MM.1S (cell line): ENCODE measurements at regions not wholly inside any gene's neighbourhood (a gene's known extent, or its start where the extent isn't known, plus 50 kb on each side); places are given as distances from the start of the nearest gene placed in this dataset.

Experiments
- DNase-seq: peaks from one replicate; pipeline ENCODE4 v3.0.0-alpha.2; 2015
- H2AFZ ChIP-seq: fragments of 300-600 bp; sonication (generic); 2 replicates; pipeline ENCODE4 v1.6.0; 2016; ENCODE audit warnings: antibody characterized with exemption, low read length
- H3F3A ChIP-seq: fragments of 300-600 bp; sonication (generic); 2 replicates; pipeline ENCODE4 v1.6.1; 2016; ENCODE audit warnings: mild to moderate bottlenecking, antibody characterized with exemption, low read length, moderate library complexity, mixed read lengths; ENCODE audit not compliant: insufficient read depth
- H3K27ac ChIP-seq: fragments of 300-600 bp; sonication (generic); 2 replicates; pipeline ENCODE4 v1.5.1; 2016; ENCODE audit warnings: mild to moderate bottlenecking, low read length
- H3K27me3 ChIP-seq: fragments of 300-600 bp; sonication (generic); replicated peaks from 2 replicates; pipeline ENCODE4 v1.6.0; 2016; ENCODE audit warnings: low read length; ENCODE audit not compliant: insufficient read depth
- H3K36me3 ChIP-seq: fragments of 300-600 bp; sonication (generic); replicated peaks from 2 replicates; pipeline ENCODE4 v1.6.1; 2016; ENCODE audit warnings: mild to moderate bottlenecking, low read length, mixed read lengths; ENCODE audit not compliant: insufficient read depth
- H3K4me1 ChIP-seq: fragments of 300-600 bp; sonication (generic); 2 replicates; pipeline ENCODE4 v1.6.1; 2016; ENCODE audit warnings: low read length, mixed read lengths
- H3K4me2 ChIP-seq: fragments of 300-600 bp; sonication (generic); 2 replicates; pipeline ENCODE4 v1.6.0; 2016; ENCODE audit warnings: low read depth, low read length
- H3K4me3 ChIP-seq: fragments of 300-600 bp; sonication (generic); 2 replicates; pipeline ENCODE4 v1.5.1; 2016; ENCODE audit warnings: low read length, mixed read lengths
- H3K79me2 ChIP-seq: fragments of 300-600 bp; sonication (generic); 2 replicates; pipeline ENCODE4 v1.6.1; 2016; ENCODE audit warnings: mixed run types, low read length, mixed read lengths
- H3K9ac ChIP-seq: fragments of 300-600 bp; sonication (generic); 2 replicates; pipeline ENCODE4 v1.6.1; 2016; ENCODE audit warnings: low read length, mixed read lengths
- H3K9me2 ChIP-seq: fragments of 300-600 bp; sonication (generic); replicated peaks from 2 replicates; pipeline ENCODE4 v1.6.1; 2016; ENCODE audit warnings: mild to moderate bottlenecking, low read length, mixed read lengths; ENCODE audit not compliant: insufficient read depth
- H3K9me3 ChIP-seq: fragments of 300-600 bp; sonication (generic); replicated peaks from 2 replicates; pipeline ENCODE4 v1.6.1; 2016; ENCODE audit warnings: mild to moderate bottlenecking, low read length, mixed read lengths; ENCODE audit not compliant: insufficient read depth
- H4K20me1 ChIP-seq: fragments of 300-600 bp; sonication (generic); 2 replicates; pipeline ENCODE4 v1.6.1; 2016; ENCODE audit warnings: mild to moderate bottlenecking, low read length, moderate library complexity, mixed read lengths; ENCODE audit not compliant: insufficient read depth
- CTCF ChIP-seq: fragments of 300-600 bp; sonication (generic); IDR thresholded peaks from 2 replicates; pipeline ENCODE4 v1.5.1; 2016; ENCODE audit warnings: antibody characterized with exemption, low read length, mixed read lengths
- EZH2 ChIP-seq: fragments of 300-600 bp; sonication (generic); optimal IDR thresholded peaks from 2 replicates; pipeline ENCODE3; 2017; ENCODE audit warnings: low read depth, mild to moderate bottlenecking, antibody characterized with exemption, low read length, mixed read lengths
- EZH2phosphoT487 ChIP-seq: fragments of 300-600 bp; sonication (generic); IDR thresholded peaks from 2 replicates; pipeline ENCODE4 v1.6.1; 2018; ENCODE audit warnings: antibody characterized with exemption, low read length

- DNase-seq, result no peak
- Histone ChIP-seq H3K36me3 (no peaks in the 10 kb centered on the region), H3K9me2 (no peaks in the 10 kb centered on the region), H3K27me3 (peaks cover 74% of the 10 kb centered on the region), H3F3A (peaks cover 6% of the 10 kb centered on the region; the same call in 1 of the 2 replicates), H3K4me1 (no peaks in the 10 kb centered on the region), H2AFZ (no peak overlapping the region), H3K79me2 (no peaks in the 10 kb centered on the region), H4K20me1 (no peaks in the 10 kb centered on the region), H3K9me3 (no peaks in the 10 kb centered on the region), H3K9ac (no peak overlapping the region), H3K4me2 (no peak overlapping the region), H3K4me3 (no peak overlapping the region), H3K27ac (no peak overlapping the region)
- TF ChIP-seq EZH2phosphoT487 (no peak), CTCF (no peak), EZH2 (no peak)
Observed at GRCh38 chr1:4002061-4002521, 102.0 kb upstream of the C1orf174 start.

GRCh38 chr1:4002741-4003140, 102.7 kb upstream of the C1orf174 start:
- Histone ChIP-seq H3K4me3 (no peak overlapping the region), H3K9ac (no peak overlapping the region), H4K20me1 (no peaks in the 10 kb centered on the region), H3K36me3 (no peaks in the 10 kb centered on the region), H3K9me2 (no peaks in the 10 kb centered on the region), H3K4me2 (no peak overlapping the region), H3K79me2 (no peaks in the 10 kb centered on the region), H3K4me1 (peaks cover 2% of the 10 kb centered on the region; the same call in 1 of the 2 replicates), H3F3A (peaks cover 10% of the 10 kb centered on the region), H3K9me3 (no peaks in the 10 kb centered on the region), H2AFZ (no peak overlapping the region), H3K27me3 (peaks cover 68% of the 10 kb centered on the region), H3K27ac (no peak overlapping the region)
- DNase-seq, result no peak
- TF ChIP-seq CTCF (no peak), EZH2 (no peak), EZH2phosphoT487 (no peak)

- peaks cover 61% of the 10 kb centered on the region for H3K27me3 ChIP-seq
- no peaks in the 10 kb centered on the region for H3K36me3 ChIP-seq
- H3K4me1 ChIP-seq, result peaks cover 9% of the 10 kb centered on the region; the same call in 1 of the 2 replicates
- TF ChIP-seq EZH2phosphoT487, result no peak
- TF ChIP-seq CTCF, result no peak
- TF ChIP-seq EZH2, result no peak
- no peaks in the 10 kb centered on the region for H3K9me2 ChIP-seq
- no peak overlapping the region for H3K27ac ChIP-seq
- no peak overlapping the region for H3K4me2 ChIP-seq
- H4K20me1 ChIP-seq, result no peaks in the 10 kb centered on the region
- H2AFZ ChIP-seq, result no peak overlapping the region
- H3K9ac ChIP-seq, result no peak overlapping the region
- H3K9me3 ChIP-seq, result no peaks in the 10 kb centered on the region
- no peak overlapping the region for H3K4me3 ChIP-seq
- DNase-seq, result no peak
- H3F3A ChIP-seq, result peaks cover 14% of the 10 kb centered on the region
- H3K79me2 ChIP-seq, result no peaks in the 10 kb centered on the region
Observed at GRCh38 chr1:4003846-4004505, 103.9 kb upstream of the C1orf174 start.
